Gastroesophageal sphincter (tissue), 4 donors: ENCODE measurements at regions not wholly inside any gene's neighbourhood (a gene's known extent, or its start where the extent isn't known, plus 50 kb on each side); places are given as distances from the start of the nearest gene placed in this dataset.
"Not testable (repeated sequence)": the region's sequence is repeated elsewhere in the genome, so short reads cannot be mapped to it uniquely, and the experiment has no call there.

Source experiments
- ATAC-seq: fragments of 150-250 bp; one replicate; pipeline ENCODE4 v1.9.1; 2016; ENCODE audit warnings: mild to moderate bottlenecking, moderate library complexity
- H3K27ac ChIP-seq, 4 donors: fragments of 200-600 bp; sonication (generic) in 3 of 4; 1 replicate in 3 of 4; 2 replicates in 1 of 4; pipeline ENCODE4 v1.5.1; 2016 to 2019
- H3K27me3 ChIP-seq: fragments of 200-600 bp; sonication (generic); one replicate; pipeline ENCODE4 v1.5.1; 2019
- H3K36me3 ChIP-seq, 2 donors: fragments of 200-600 bp; sonication (generic); one replicate each; pipeline ENCODE4 v1.5.1; 2019; ENCODE audit warnings: control low read depth in 1 of 2
- H3K4me1 ChIP-seq, 3 donors: fragments of 200-600 bp; sonication (generic); 1 replicate in 2 of 3; 2 replicates in 1 of 3; pipeline ENCODE4 v1.5.1; 2016 to 2019; ENCODE audit warnings: control low read depth in 2 of 3
- H3K4me3 ChIP-seq, 2 donors: fragments of 200-600 bp; sonication (generic); one replicate each; pipeline ENCODE4 v1.5.1; 2019; ENCODE audit warnings: mild to moderate bottlenecking in 1 of 2, moderate library complexity in 1 of 2
- H3K9me3 ChIP-seq, 3 donors: fragments of 200-600 bp; sonication (generic); one replicate each; pipeline ENCODE4 v1.5.1; 2017 to 2019; ENCODE audit warnings: control low read depth in 2 of 3
- WGBS, 2 donors: methylation state at CpG; one replicate each; pipeline ENCODE4 v1.1.5; 2018; ENCODE audit warnings: low coverage in 1 of 2; 5-methylcytosine and 5-hydroxymethylcytosine counted together

GRCh38 chr1:206326159-206326939, 123.0 kb downstream of the SRGAP2 start:
- H3K4me3 ChIP-seq, H3K36me3 ChIP-seq, H3K27me3 ChIP-seq, ATAC-seq, H3K27ac ChIP-seq, H3K4me1 ChIP-seq, H3K9me3 ChIP-seq: not testable (repeated sequence)
- 0% methylated on average over 3 of the region's 6 CpGs; no CpG with 5 or more reads in 1 of the 2 donors for WGBS, 2 donors

GRCh38 chr1:206331597-206331996, 128.3 kb downstream of the SRGAP2 start:
- not testable (repeated sequence) for H3K9me3 ChIP-seq, ATAC-seq, H3K27ac ChIP-seq, H3K4me3 ChIP-seq, H3K27me3 ChIP-seq, H3K36me3 ChIP-seq, H3K4me1 ChIP-seq
- WGBS, 2 donors = no CpG with 5 or more reads among the region's 5 CpGs

GRCh38 chr1:206333316-206333715, 130.0 kb downstream of the SRGAP2 start:
- not testable (repeated sequence) for H3K9me3 ChIP-seq, ATAC-seq, H3K27ac ChIP-seq, H3K4me3 ChIP-seq, H3K36me3 ChIP-seq, H3K27me3 ChIP-seq, H3K4me1 ChIP-seq
- no CpG with 5 or more reads among the region's 13 CpGs for WGBS, 2 donors

GRCh38 chr1:206333897-206334296, 130.6 kb downstream of the SRGAP2 start:
- H3K27me3 ChIP-seq, H3K4me1 ChIP-seq, H3K9me3 ChIP-seq, H3K36me3 ChIP-seq, H3K4me3 ChIP-seq, H3K27ac ChIP-seq: not testable (repeated sequence)
- peak; percentile 57 for ATAC-seq

GRCh38 chr1:206334481-206334880, 131.1 kb downstream of the SRGAP2 start:
- not testable (repeated sequence) for ATAC-seq, H3K9me3 ChIP-seq
- 83% methylated on average over 3 of the region's 3 CpGs; no CpG with 5 or more reads in 1 of the 2 donors for WGBS, 2 donors

GRCh38 chr1:206335162-206335561, 131.8 kb downstream of the SRGAP2 start:
- H3K27ac ChIP-seq, H3K36me3 ChIP-seq, H3K4me3 ChIP-seq, ATAC-seq, H3K27me3 ChIP-seq, H3K9me3 ChIP-seq, H3K4me1 ChIP-seq: not testable (repeated sequence)

More at GRCh38 chr1:206334481-206334880, 131.1 kb downstream of the SRGAP2 start:
- H3K4me1 ChIP-seq, H3K4me3 ChIP-seq, H3K27me3 ChIP-seq, H3K36me3 ChIP-seq, H3K27ac ChIP-seq: not testable (repeated sequence)

GRCh38 chr1:206335875-206336846, 132.8 kb downstream of the SRGAP2 start:
- H3K4me1 ChIP-seq, H3K36me3 ChIP-seq, H3K4me3 ChIP-seq, H3K27me3 ChIP-seq, ATAC-seq, H3K9me3 ChIP-seq, H3K27ac ChIP-seq: not testable (repeated sequence)
- 100% methylated on average over 3 of the region's 10 CpGs; no CpG with 5 or more reads in 1 of the 2 donors for WGBS, 2 donors

- H3K36me3 ChIP-seq, ATAC-seq, H3K27me3 ChIP-seq, H3K4me3 ChIP-seq, H3K4me1 ChIP-seq, H3K9me3 ChIP-seq, H3K27ac ChIP-seq: not testable (repeated sequence)
- WGBS, 2 donors = 100% methylated on average over 1 of the region's 4 CpGs; no CpG with 5 or more reads in 1 of the 2 donors
Measured at GRCh38 chr1:206337024-206337423, 133.3 kb upstream of the IKBKE start.

- not testable (repeated sequence) for ATAC-seq, H3K27me3 ChIP-seq, H3K27ac ChIP-seq, H3K36me3 ChIP-seq, H3K4me1 ChIP-seq, H3K9me3 ChIP-seq, H3K4me3 ChIP-seq
- WGBS, 2 donors = 59% methylated on average over 2 of the region's 2 CpGs; no CpG with 5 or more reads in 1 of the 2 donors
Measured at GRCh38 chr1:206350493-206351275, 119.6 kb upstream of the IKBKE start.

- not testable (repeated sequence) for ATAC-seq, H3K9me3 ChIP-seq, H3K27me3 ChIP-seq, H3K27ac ChIP-seq, H3K4me3 ChIP-seq, H3K4me1 ChIP-seq, H3K36me3 ChIP-seq
- 100% methylated on average over 2 of the region's 10 CpGs; no CpG with 5 or more reads in 1 of the 2 donors for WGBS, 2 donors
Measured at GRCh38 chr1:206351276-206352052, 118.8 kb upstream of the IKBKE start.

GRCh38 chr1:206356310-206356709, 114.0 kb upstream of the IKBKE start:
- not testable (repeated sequence) for H3K4me3 ChIP-seq, H3K4me1 ChIP-seq, H3K36me3 ChIP-seq, ATAC-seq, H3K27me3 ChIP-seq, H3K9me3 ChIP-seq, H3K27ac ChIP-seq

GRCh38 chr1:206357962-206358361, 112.3 kb upstream of the IKBKE start:
- not testable (repeated sequence) for H3K27ac ChIP-seq, H3K9me3 ChIP-seq, H3K36me3 ChIP-seq, H3K27me3 ChIP-seq, H3K4me3 ChIP-seq, ATAC-seq, H3K4me1 ChIP-seq
- no CpG with 5 or more reads among the region's 3 CpGs for WGBS, 2 donors
